Ovary (tissue), 7 donors: ENCODE measurements at regions not wholly inside any gene's neighbourhood (a gene's known extent, or its start where the extent isn't known, plus 50 kb on each side); places are given as distances from the start of the nearest gene placed in this dataset.

ENCODE experiments used
- DNase-seq, 5 donors: peaks; one replicate each; pipeline ENCODE4 v3.0.0-alpha.2; 2019 to 2020
- H3K27ac ChIP-seq, 2 donors: fragments of 200-600 bp; one replicate each; pipeline versions ENCODE4 v1.5.1 to v1.8.0; 2019 to 2022
- H3K27me3 ChIP-seq: fragments of 200-600 bp; one replicate; pipeline ENCODE4 v1.8.0; 2022
- H3K36me3 ChIP-seq: fragments of 200-600 bp; sonication (generic); one replicate; pipeline ENCODE4 v1.5.1; 2019
- H3K4me1 ChIP-seq: one replicate; pipeline ENCODE4 v1.8.1; 2013; ENCODE audit warnings: mild to moderate bottlenecking, moderate library complexity; ENCODE audit not compliant: insufficient read depth
- H3K4me3 ChIP-seq: fragments of 200-600 bp; sonication (generic); one replicate; pipeline ENCODE4 v1.5.1; 2017
- H3K9me3 ChIP-seq, 2 donors: fragments of 200-600 bp in 1 of 2; sonication (generic) in 1 of 2; one replicate each; pipeline versions ENCODE4 v1.5.1 to v1.8.1; 2013 to 2019; ENCODE audit warnings: mild to moderate bottlenecking in 1 of 2, moderate library complexity in 1 of 2
- CTCF ChIP-seq, 3 donors: fragments of 450-650 bp in 2 of 3; fragments of 200-600 bp in 1 of 3; IDR thresholded peaks; one replicate each; pipeline versions ENCODE4 v1.5.1 to v1.8.0; 2016 to 2022; ENCODE audit warnings: antibody characterized with exemption in 3 of 3, mild to moderate bottlenecking in 1 of 3
- EP300 ChIP-seq: sonication (generic); formaldehyde crosslinking; IDR thresholded peaks from one replicate; pipeline ENCODE4 v1.6.1; 2017; ENCODE audit warnings: antibody characterized with exemption
- POLR2A ChIP-seq: fragments of 450-650 bp; IDR thresholded peaks from one replicate; pipeline ENCODE4 v1.6.1; 2017; ENCODE audit warnings: antibody characterized with exemption, mild to moderate bottlenecking, moderate library complexity
- whole genome bisulfite sequencing, 3 donors: extraction: QIAGEN DNeasy Blood & Tissue Kit in 1 of 3; methylation state at CpG; one replicate each; pipeline versions ENCODE4 v1.1.5 to v1.1.7; 2013 to 2017; 5-methylcytosine and 5-hydroxymethylcytosine counted together
- intact Hi-C, 4 donors: fragments of 100-400 bp; cut with DNase I; formaldehyde crosslinking; loops; one replicate each; pipeline versions ENCODE4 v1.11.0 to v1.15.1; 2022 to 2023
- donor health status: DM: no; HTN: no; CAD: no; lungs with moderate emphysema.
- donor health status: DM: no; HTN: no; CAD: no.
- donor health status: Bipolar disorder and iron deficiency.
- donor health status: DM: no; HTN: no; CAD: no.
- donor health status: DM: yes; HTN: yes; CAD: no.

GRCh38 chr5:112016980-112017379, 260.0 kb upstream of the NREP start:
- intact Hi-C loops, result no loop called here

GRCh38 chr5:112014783-112015395, 257.9 kb upstream of the NREP start:
- DNase-seq, result no peak
- H3K36me3 ChIP-seq, result no peaks in the 10 kb centered on the region
- H3K4me1 ChIP-seq, result no peaks in the 10 kb centered on the region
- intact Hi-C loops, result no loop called here
- no peak overlapping the region for H3K27ac ChIP-seq
- TF ChIP-seq POLR2A, result no peak
- no peak for TF ChIP-seq EP300
- no peak for TF ChIP-seq CTCF (IDR thresholded peaks at IDR 0.05)
- no peaks in the 10 kb centered on the region for H3K27me3 ChIP-seq
- H3K4me3 ChIP-seq, result no peak overlapping the region
- no peaks in the 10 kb centered on the region for H3K9me3 ChIP-seq

More at GRCh38 chr5:112016980-112017379, 260.0 kb upstream of the NREP start:
- Histone ChIP-seq H3K36me3 (no peaks in the 10 kb centered on the region), H3K9me3 (no peaks in the 10 kb centered on the region), H3K4me1 (no peaks in the 10 kb centered on the region), H3K27me3 (no peaks in the 10 kb centered on the region), H3K27ac (no peak overlapping the region), H3K4me3 (no peak overlapping the region)
- TF ChIP-seq CTCF (IDR thresholded peaks at IDR 0.05), result no peak
- TF ChIP-seq POLR2A, result no peak
- no peak for TF ChIP-seq EP300
- no peak for DNase-seq
- 95 to 97% (median 95%) methylated on average over 5 of the region's 5 CpGs for WGBS, 3 donors

- Histone ChIP-seq H3K4me1 (no peaks in the 10 kb centered on the region), H3K27ac (no peak overlapping the region), H3K4me3 (no peak overlapping the region), H3K9me3 (no peaks in the 10 kb centered on the region), H3K36me3 (no peaks in the 10 kb centered on the region), H3K27me3 (no peaks in the 10 kb centered on the region)
- DNase-seq, result no peak
- intact Hi-C loops, result no loop called here
- no peak for TF ChIP-seq CTCF (IDR thresholded peaks at IDR 0.05)
Measured at GRCh38 chr5:112013660-112014059, 256.7 kb upstream of the NREP start.

- no peaks in the 10 kb centered on the region for H3K9me3 ChIP-seq
- H3K36me3 ChIP-seq, result no peaks in the 10 kb centered on the region
- no peaks in the 10 kb centered on the region for H3K27me3 ChIP-seq
- no peak overlapping the region for H3K4me3 ChIP-seq
- DNase-seq, result no peak
- no peak overlapping the region for H3K27ac ChIP-seq
- H3K4me1 ChIP-seq, result no peaks in the 10 kb centered on the region
- 2 to 21% (median 13%) methylated on average over 1 of the region's 1 CpG for WGBS, 3 donors
- intact Hi-C loops, result no loop called here
- TF ChIP-seq CTCF (IDR thresholded peaks at IDR 0.05) (no peak), POLR2A (no peak), EP300 (no peak)
Measured at GRCh38 chr5:112012104-112012503, 255.1 kb upstream of the NREP start.
